ENCODE measurements at regions not wholly inside any gene's neighbourhood (a gene's known extent, or its start where the extent isn't known, plus 50 kb on each side); places are given as distances from the start of the nearest gene placed in this dataset.

DNA sequence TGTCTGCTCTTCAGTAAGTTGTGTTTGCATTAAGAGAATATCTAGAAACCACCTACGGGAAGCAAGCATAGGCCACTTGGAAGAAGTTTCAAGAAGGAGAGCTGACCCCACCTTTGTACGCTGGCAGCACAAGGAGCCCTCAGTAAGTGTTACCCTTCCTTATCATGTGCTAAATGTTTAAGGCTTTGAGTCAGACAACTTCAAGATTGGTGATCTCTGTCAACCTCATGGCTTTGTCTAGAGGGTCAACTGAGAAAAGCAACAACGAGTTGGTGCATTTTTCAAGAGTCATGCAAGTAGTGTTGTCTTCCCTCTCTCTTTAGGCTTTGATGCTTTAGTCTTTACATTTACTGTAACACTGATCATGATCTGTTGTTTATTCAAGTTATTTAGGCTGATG lies 53.2 kb upstream of the SPTLC3 start:
- no peaks in the 10 kb centered on the region for H3K9me3 ChIP-seq (ENCODE audit: control extremely low read depth in 1 of 5, control insufficient read depth in 4 of 5, insufficient read depth in 2 of 5, low read depth in 1 of 5, low read length in 4 of 5)
- WGBS (ENCODE audit: insufficient coverage): 100% methylated on average over 2 of the region's 3 CpGs
- no peaks in the 10 kb centered on the region for H3K4me1 ChIP-seq (ENCODE audit: control extremely low read depth in 1 of 4, control insufficient read depth in 4 of 4, insufficient read depth in 4 of 4, low read length in 3 of 4)
- ChIA-PET POLR2A (no interaction called here), CTCF (interaction anchor here (3.1 kb wide), 1 partner anchor 11 kb away, joined by 15 read pairs; no protein-coding TSS in a partner anchor)
- H3K36me3 ChIP-seq (ENCODE audit: control insufficient read depth in 4 of 4, insufficient read depth in 4 of 4, low read length in 3 of 4): no peaks in the 10 kb centered on the region
- DNase-seq: no peak
- no peak overlapping the region for H3K4me3 ChIP-seq (ENCODE audit: control insufficient read depth in 1 of 7, extremely low read depth in 1 of 7, insufficient read depth in 4 of 7, low read depth in 2 of 7, low read length in 6 of 7)
- no peaks in the 10 kb centered on the region for H3K27me3 ChIP-seq (replicated peaks in 2 of 5; ENCODE audit: control insufficient read depth in 4 of 5, insufficient read depth in 5 of 5, low read length in 4 of 5)
- H3K27ac ChIP-seq (ENCODE audit: insufficient read depth in 1 of 2, low read depth in 1 of 2, low read length in 2 of 2, poor library complexity in 1 of 2, severe bottlenecking in 2 of 2): no peak overlapping the region

DNA sequence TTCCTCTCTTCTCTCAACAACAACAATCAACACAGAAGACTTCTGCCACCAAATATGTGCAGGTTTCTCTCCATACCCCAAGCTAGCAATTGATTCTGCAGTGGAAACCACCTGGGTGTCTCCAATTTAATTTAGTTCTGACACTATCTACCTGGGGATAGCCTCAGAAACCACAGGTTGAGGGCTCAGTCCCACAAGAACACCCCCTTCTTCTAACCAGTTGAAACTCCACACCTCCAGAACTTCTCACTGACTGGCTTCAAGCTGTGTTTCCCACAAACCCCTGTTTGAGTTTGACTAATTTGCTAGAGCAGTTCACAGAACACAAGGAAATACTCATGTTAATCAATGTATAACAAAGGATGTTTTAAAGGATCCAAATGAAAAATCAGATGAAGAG lies 52.5 kb upstream of the SPTLC3 start:
- no peaks in the 10 kb centered on the region for H3K36me3 ChIP-seq (ENCODE audit: control insufficient read depth in 4 of 4, insufficient read depth in 4 of 4, low read length in 3 of 4)
- no peaks in the 10 kb centered on the region for H3K9me3 ChIP-seq (ENCODE audit: control extremely low read depth in 1 of 5, control insufficient read depth in 4 of 5, insufficient read depth in 2 of 5, low read depth in 1 of 5, low read length in 4 of 5)
- H3K4me1 ChIP-seq (ENCODE audit: control extremely low read depth in 1 of 4, control insufficient read depth in 4 of 4, insufficient read depth in 4 of 4, low read length in 3 of 4): no peaks in the 10 kb centered on the region
- no peak for DNase-seq
- H3K4me3 ChIP-seq (ENCODE audit: control insufficient read depth in 1 of 7, extremely low read depth in 1 of 7, insufficient read depth in 4 of 7, low read depth in 2 of 7, low read length in 6 of 7): no peak overlapping the region
- CTCF ChIA-PET: interaction anchor here (3.1 kb wide), 1 partner anchor 10 kb away, joined by 15 read pairs; no protein-coding TSS in a partner anchor
- POLR2A ChIA-PET: no interaction called here
- no peak overlapping the region for H3K27ac ChIP-seq (ENCODE audit: insufficient read depth in 1 of 2, low read depth in 1 of 2, low read length in 2 of 2, poor library complexity in 1 of 2, severe bottlenecking in 2 of 2)
- H3K27me3 ChIP-seq (replicated peaks in 2 of 5; ENCODE audit: control insufficient read depth in 4 of 5, insufficient read depth in 5 of 5, low read length in 4 of 5): no peaks in the 10 kb centered on the region

DNA sequence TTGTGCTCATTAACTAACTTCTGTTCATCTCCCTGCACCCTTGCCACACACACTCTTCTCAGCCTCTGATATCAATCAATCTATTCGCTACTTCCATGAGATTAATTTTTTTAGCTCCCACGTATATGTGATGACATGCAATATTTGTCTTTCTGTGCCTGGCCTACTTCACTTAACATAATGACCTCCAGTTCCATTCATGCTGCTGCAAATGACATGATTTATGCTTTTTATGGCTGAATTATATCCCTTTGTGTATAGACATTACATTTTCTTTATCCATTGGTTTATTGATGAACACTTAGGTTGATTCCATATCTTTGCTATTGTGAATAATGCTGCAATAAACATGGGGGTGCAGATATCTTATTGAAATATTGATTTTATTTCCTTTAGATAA lies 50.8 kb upstream of the SPTLC3 start:
- no peak overlapping the region for H3K4me3 ChIP-seq (ENCODE audit: control insufficient read depth in 1 of 7, extremely low read depth in 1 of 7, insufficient read depth in 4 of 7, low read depth in 2 of 7, low read length in 6 of 7)
- DNase-seq: no peak
- H3K9me3 ChIP-seq (ENCODE audit: control extremely low read depth in 1 of 5, control insufficient read depth in 4 of 5, insufficient read depth in 2 of 5, low read depth in 1 of 5, low read length in 4 of 5): no peaks in the 10 kb centered on the region
- no peaks in the 10 kb centered on the region for H3K4me1 ChIP-seq (ENCODE audit: control extremely low read depth in 1 of 4, control insufficient read depth in 4 of 4, insufficient read depth in 4 of 4, low read length in 3 of 4)
- H3K27me3 ChIP-seq (replicated peaks in 2 of 5; ENCODE audit: control insufficient read depth in 4 of 5, insufficient read depth in 5 of 5, low read length in 4 of 5): no peaks in the 10 kb centered on the region
- no peak overlapping the region for H3K27ac ChIP-seq (ENCODE audit: insufficient read depth in 1 of 2, low read depth in 1 of 2, low read length in 2 of 2, poor library complexity in 1 of 2, severe bottlenecking in 2 of 2)
- WGBS (ENCODE audit: insufficient coverage): 90% methylated on average over 2 of the region's 2 CpGs
- POLR2A ChIA-PET: no interaction called here
- CTCF ChIA-PET: no interaction called here
- H3K36me3 ChIP-seq (ENCODE audit: control insufficient read depth in 4 of 4, insufficient read depth in 4 of 4, low read length in 3 of 4): no peaks in the 10 kb centered on the region
